EH (cell line): ENCODE measurements at regions not wholly inside any gene's neighbourhood (a gene's known extent, or its start where the extent isn't known, plus 50 kb on each side); places are given as distances from the start of the nearest gene placed in this dataset.
A peak's percentile ranks its signal among the peaks of the same experiment; 100 is the strongest.

Experiments
- DNase-seq: peaks from one replicate; pipeline ENCODE4 v3.0.0-alpha.2; 2015; ENCODE audit warnings: low read depth

GRCh38 chr6:26215585-26216358 lies 128.5 kb downstream of the HFE start:
- DNase-seq, result peak; percentile 37

GRCh38 chr6:26216359-26216885 lies 129.2 kb downstream of the HFE start:
- peak; percentile 99 for DNase-seq

GRCh38 chr6:26216886-26217713 lies 129.9 kb downstream of the HFE start:
- peak; percentile 89 for DNase-seq

- peak; percentile 52 for DNase-seq
These were observed 130.5 kb downstream of the HFE start for GRCh38 chr6:26217714-26218075.

GRCh38 chr6:26218824-26219223 lies 131.6 kb downstream of the HFE start:
- DNase-seq, result no peak

GRCh38 chr6:26220145-26220970 lies 133.1 kb downstream of the HFE start:
- no peak for DNase-seq

- no peak for DNase-seq
These were observed 134.0 kb downstream of the HFE start for GRCh38 chr6:26221186-26221585.

- no peak for DNase-seq
These were observed 135.3 kb downstream of the HFE start for GRCh38 chr6:26222571-26222970.

- DNase-seq, result peak; percentile 34
These were observed 136.0 kb downstream of the HFE start for GRCh38 chr6:26223228-26223627.

- peak; percentile 96 for DNase-seq
These were observed 136.7 kb downstream of the HFE start for GRCh38 chr6:26223650-26224546.

GRCh38 chr6:26224547-26224912 lies 137.3 kb downstream of the HFE start:
- no peak for DNase-seq

GRCh38 chr6:26224940-26225847 lies 138.0 kb downstream of the HFE start:
- peak; percentile 96 for DNase-seq

- DNase-seq, result no peak
These were observed 138.8 kb downstream of the HFE start for GRCh38 chr6:26225848-26226578.

- DNase-seq, result no peak
These were observed 138.4 kb upstream of the BTN3A2 start for GRCh38 chr6:26226579-26226967.

- peak; percentile 35 for DNase-seq
These were observed 134.6 kb upstream of the BTN3A2 start for GRCh38 chr6:26230351-26230750.

- no peak for DNase-seq
These were observed 133.9 kb upstream of the BTN3A2 start for GRCh38 chr6:26231006-26231587.

- no peak for DNase-seq
These were observed 132.6 kb upstream of the BTN3A2 start for GRCh38 chr6:26232306-26232939.

- DNase-seq, result peak; percentile 80
These were observed 131.9 kb upstream of the BTN3A2 start for GRCh38 chr6:26232940-26233648.
